SK-N-SH treated with all-trans-retinoic acid at 6 μM for 48 hours (cell line): ENCODE measurements at regions not wholly inside any gene's neighbourhood (a gene's known extent, or its start where the extent isn't known, plus 50 kb on each side); places are given as distances from the start of the nearest gene placed in this dataset.

Source experiments
- ATAC-seq: fragments of 200-7000 bp; cut with Tn5 transposase; 3 replicates; pipeline ENCODE4 v1.9.1; 2020; ENCODE audit warnings: mild to moderate bottlenecking, moderate library complexity
- ARNTL ChIP-seq: fragments of 450-650 bp; formaldehyde crosslinking; IDR thresholded peaks from 2 replicates; pipeline ENCODE4 v1.5.0; 2020; ENCODE audit warnings: low read depth, mild to moderate bottlenecking, moderate library complexity, borderline replicate concordance
- BACH2 ChIP-seq: fragments of 250-450 bp; sonication (Bioruptor Pico); IDR thresholded peaks from 2 replicates; pipeline ENCODE4 v1.9.0; 2021; ENCODE audit warnings: mild to moderate bottlenecking, borderline replicate concordance
- CREB5 ChIP-seq: fragments of 250-450 bp; sonication (Bioruptor Pico); IDR thresholded peaks from 2 replicates; pipeline ENCODE4 v1.5.1; 2020; ENCODE audit warnings: low read depth, mild to moderate bottlenecking, moderate library complexity
- CSDC2 ChIP-seq: fragments of 250-450 bp; sonication (Bioruptor Pico); IDR thresholded peaks from 2 replicates; pipeline ENCODE4 v1.5.0; 2020; ENCODE audit warnings: mild to moderate bottlenecking, moderate library complexity
- ESRRG ChIP-seq: fragments of 250-450 bp; sonication (Bioruptor Pico); IDR thresholded peaks from 2 replicates; pipeline ENCODE4 v1.6.1; 2021; ENCODE audit warnings: mild to moderate bottlenecking
- ISL1 ChIP-seq: fragments of 250-450 bp; sonication (Bioruptor Pico); IDR thresholded peaks from 2 replicates; pipeline ENCODE4 v2.1.2; 2022; ENCODE audit warnings: mild to moderate bottlenecking, moderate library complexity
- OSR1 ChIP-seq: fragments of 250-450 bp; sonication (Bioruptor Pico); IDR thresholded peaks from 2 replicates; pipeline ENCODE4 v1.8.0; 2022; ENCODE audit warnings: moderate library complexity, mild to moderate bottlenecking, inconsistent platforms
- PATZ1 ChIP-seq: fragments of 250-450 bp; sonication (Bioruptor Pico); IDR thresholded peaks from 2 replicates; pipeline ENCODE4 v1.8.0; 2020; ENCODE audit warnings: mild to moderate bottlenecking, moderate library complexity, borderline replicate concordance
- POU6F1 ChIP-seq: fragments of 250-450 bp; sonication (Bioruptor Pico); IDR thresholded peaks from 2 replicates; pipeline ENCODE4 v1.8.0; 2021; ENCODE audit warnings: low read depth, mild to moderate bottlenecking, moderate library complexity, borderline replicate concordance
- PPARA ChIP-seq: fragments of 250-450 bp; sonication (Bioruptor Pico); IDR thresholded peaks from 2 replicates; pipeline ENCODE4 v1.5.0; 2020; ENCODE audit warnings: mild to moderate bottlenecking, borderline replicate concordance
- RARB ChIP-seq: fragments of 250-450 bp; sonication (Bioruptor Pico); IDR thresholded peaks from 2 replicates; pipeline ENCODE4 v1.8.0; 2021; ENCODE audit warnings: mild to moderate bottlenecking, moderate library complexity
- SNAI2 ChIP-seq: fragments of 250-450 bp; sonication (Bioruptor Pico); IDR thresholded peaks from 2 replicates; pipeline ENCODE4 v1.5.0; 2020; ENCODE audit warnings: mild to moderate bottlenecking, moderate library complexity
- TCF4 ChIP-seq: fragments of 250-450 bp; sonication (Bioruptor Pico); IDR thresholded peaks from 2 replicates; pipeline ENCODE4 v1.8.0; 2021; ENCODE audit warnings: mild to moderate bottlenecking, moderate library complexity, borderline replicate concordance
- TOX ChIP-seq: fragments of 250-450 bp; sonication (Bioruptor Pico); IDR thresholded peaks from 2 replicates; pipeline ENCODE4 v1.8.0; 2021; ENCODE audit warnings: mild to moderate bottlenecking, moderate library complexity, borderline replicate concordance
- TSHZ2 ChIP-seq: fragments of 250-450 bp; sonication (Bioruptor Pico); IDR thresholded peaks from 2 replicates; pipeline ENCODE4 v1.5.0; 2020; ENCODE audit warnings: mild to moderate bottlenecking, moderate library complexity
- ZC3H10 ChIP-seq: fragments of 250-450 bp; sonication (Bioruptor Pico); IDR thresholded peaks from 2 replicates; pipeline ENCODE4 v1.5.1; 2021; ENCODE audit warnings: mild to moderate bottlenecking, moderate library complexity
- ZFP3 ChIP-seq: fragments of 250-450 bp; sonication (Bioruptor Pico); IDR thresholded peaks from 2 replicates; pipeline ENCODE4 v1.5.0; 2020; ENCODE audit warnings: mild to moderate bottlenecking, moderate library complexity
- ZFP30 ChIP-seq: fragments of 450-650 bp; formaldehyde crosslinking; IDR thresholded peaks from 2 replicates; pipeline ENCODE4 v1.5.0; 2022; ENCODE audit warnings: mild to moderate bottlenecking, moderate library complexity
- ZNF565 ChIP-seq: fragments of 450-650 bp; formaldehyde crosslinking; conservative IDR thresholded peaks from 2 replicates; pipeline ENCODE4 v1.5.0; 2020; ENCODE audit warnings: low read depth, mild to moderate bottlenecking, moderate library complexity
- ZNF70 ChIP-seq: fragments of 450-650 bp; formaldehyde crosslinking; IDR thresholded peaks from 2 replicates; pipeline ENCODE4 v1.5.0; 2020; ENCODE audit warnings: mild to moderate bottlenecking, moderate library complexity
- ZNF8 ChIP-seq: fragments of 450-650 bp; formaldehyde crosslinking; IDR thresholded peaks from 2 replicates; pipeline ENCODE4 v1.5.0; 2020; ENCODE audit warnings: mild to moderate bottlenecking, moderate library complexity

- TF ChIP-seq POU6F1 (no peak), BACH2 (CRISPR knock-in tag) (no peak), OSR1 (CRISPR knock-in tag) (no peak), ZNF70 (no peak), ESRRG (no peak), CREB5 (no peak), RARB (CRISPR knock-in tag) (no peak), ZC3H10 (no peak), ZNF8 (no peak), PPARA (CRISPR knock-in tag) (no peak), CSDC2 (no peak)
- no peak for ATAC-seq
Measured at GRCh38 chr9:38336341-38336740, 56.2 kb upstream of the ALDH1B1 start.

GRCh38 chr9:38335686-38336085 is 56.8 kb upstream of the ALDH1B1 start:
- no peak for TF ChIP-seq ZC3H10
- TF ChIP-seq BACH2 (CRISPR knock-in tag), result no peak
- TF ChIP-seq ESRRG, result no peak
- no peak for TF ChIP-seq POU6F1
- TF ChIP-seq ARNTL (CRISPR knock-in tag), result no peak
- no peak for TF ChIP-seq ZFP30
- TF ChIP-seq CSDC2, result no peak
- no peak for TF ChIP-seq RARB (CRISPR knock-in tag)
- TF ChIP-seq PPARA (CRISPR knock-in tag), result no peak
- no peak for TF ChIP-seq SNAI2 (CRISPR knock-in tag)
- TF ChIP-seq TOX (CRISPR knock-in tag), result no peak
- no peak for TF ChIP-seq ZNF70
- TF ChIP-seq, all 23 proteins: peak for 0
- ATAC-seq, result no peak

GRCh38 chr9:38334234-38334633 is 58.3 kb upstream of the ALDH1B1 start:
- ATAC-seq, result no peak
- TF ChIP-seq ESRRG (no peak), ZFP30 (no peak), TCF4 (CRISPR knock-in tag) (no peak), PPARA (CRISPR knock-in tag) (no peak), ISL1 (no peak), TSHZ2 (CRISPR knock-in tag) (no peak), SNAI2 (CRISPR knock-in tag) (no peak), ZFP3 (no peak), ZNF70 (no peak), POU6F1 (no peak), TOX (CRISPR knock-in tag) (no peak), ZNF565 (CRISPR knock-in tag) (no peak), ARNTL (CRISPR knock-in tag) (no peak), RARB (CRISPR knock-in tag) (no peak), PATZ1 (CRISPR knock-in tag) (no peak), CREB5 (no peak), BACH2 (CRISPR knock-in tag) (no peak), OSR1 (CRISPR knock-in tag) (no peak)
- TF ChIP-seq, all 23 proteins: peak for 0
